Activated naive CD8-positive, alpha-beta T cell treated with anti-CD3 and anti-CD28 coated beads for 36 hours (primary cell): ENCODE measurements at regions not wholly inside any gene's neighbourhood (a gene's known extent, or its start where the extent isn't known, plus 50 kb on each side); places are given as distances from the start of the nearest gene placed in this dataset.

Source experiments
- DNase-seq: peaks from one replicate; pipeline ENCODE4 v3.0.0; 2021
- H3K27ac Mint-ChIP-seq: one replicate; pipeline ENCODE4 v1.8.0; 2022; ENCODE audit warnings: mild to moderate bottlenecking, moderate library complexity, mixed read lengths
- H3K27me3 Mint-ChIP-seq: one replicate; pipeline ENCODE4 v1.8.0; 2022; ENCODE audit warnings: mild to moderate bottlenecking, mixed read lengths
- H3K36me3 Mint-ChIP-seq: one replicate; pipeline ENCODE4 v1.8.0; 2021; ENCODE audit warnings: mild to moderate bottlenecking, mixed read lengths
- H3K4me1 Mint-ChIP-seq: one replicate; pipeline ENCODE4 v1.8.0; 2021; ENCODE audit warnings: mixed read lengths
- H3K4me3 Mint-ChIP-seq: one replicate; pipeline ENCODE4 v1.8.0; 2022; ENCODE audit warnings: mild to moderate bottlenecking, moderate library complexity, mixed read lengths
- H3K9me3 Mint-ChIP-seq: one replicate; pipeline ENCODE4 v1.8.0; 2022; ENCODE audit warnings: mixed read lengths

- Mint-ChIP-seq H3K4me1 (no peaks in the 10 kb centered on the region), H3K9me3 (no peaks in the 10 kb centered on the region), H3K4me3 (no peak overlapping the region), H3K36me3 (no peaks in the 10 kb centered on the region), H3K27me3 (no peaks in the 10 kb centered on the region), H3K27ac (no peak overlapping the region)
- no peak for DNase-seq
Measured at GRCh38 chr21:39060485-39061083, 122.7 kb downstream of the PSMG1 start.

GRCh38 chr21:39057121-39057520 is 126.1 kb downstream of the PSMG1 start:
- no peak for DNase-seq
- H3K27ac Mint-ChIP-seq, result no peak overlapping the region
- no peaks in the 10 kb centered on the region for H3K4me1 Mint-ChIP-seq
- H3K4me3 Mint-ChIP-seq, result no peak overlapping the region
- H3K36me3 Mint-ChIP-seq, result no peaks in the 10 kb centered on the region
- H3K27me3 Mint-ChIP-seq, result no peaks in the 10 kb centered on the region
- H3K9me3 Mint-ChIP-seq, result no peaks in the 10 kb centered on the region

GRCh38 chr21:39056636-39057035 is 126.6 kb downstream of the PSMG1 start:
- Mint-ChIP-seq H3K9me3 (no peaks in the 10 kb centered on the region), H3K4me1 (no peaks in the 10 kb centered on the region), H3K4me3 (no peak overlapping the region), H3K27me3 (no peaks in the 10 kb centered on the region), H3K36me3 (no peaks in the 10 kb centered on the region), H3K27ac (no peak overlapping the region)
- no peak for DNase-seq

GRCh38 chr21:39055167-39055767 is 128.0 kb downstream of the PSMG1 start:
- Mint-ChIP-seq H3K9me3 (no peaks in the 10 kb centered on the region), H3K27me3 (no peaks in the 10 kb centered on the region), H3K27ac (no peak overlapping the region), H3K4me1 (no peaks in the 10 kb centered on the region), H3K4me3 (no peak overlapping the region), H3K36me3 (no peaks in the 10 kb centered on the region)
- DNase-seq, result no peak

- Mint-ChIP-seq H3K27me3 (no peaks in the 10 kb centered on the region), H3K36me3 (no peaks in the 10 kb centered on the region), H3K27ac (no peak overlapping the region), H3K4me1 (no peaks in the 10 kb centered on the region), H3K9me3 (no peaks in the 10 kb centered on the region), H3K4me3 (no peak overlapping the region)
- no peak for DNase-seq
Measured at GRCh38 chr21:39054066-39054465, 129.2 kb downstream of the PSMG1 start.

DNA sequence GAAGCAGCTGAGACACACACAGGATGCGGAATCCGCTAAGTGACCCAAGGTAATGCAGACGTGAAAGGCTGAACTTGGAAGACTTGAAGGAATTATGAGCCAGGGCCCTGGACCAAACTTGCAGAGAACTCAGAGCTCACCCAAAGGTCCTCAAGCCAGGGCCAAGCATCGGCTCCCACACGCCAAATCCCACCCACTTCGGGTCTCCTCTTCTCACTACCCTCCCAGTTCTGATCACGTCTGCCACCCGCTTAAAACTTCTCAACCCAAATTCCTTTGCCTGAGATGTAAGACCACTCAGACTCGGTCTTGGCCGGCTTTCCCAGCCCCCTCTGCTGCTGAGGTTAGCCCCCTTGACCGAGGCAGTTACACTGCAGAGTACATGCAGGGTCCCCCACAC is 130.1 kb downstream of the PSMG1 start:
- Mint-ChIP-seq H3K27me3 (no peaks in the 10 kb centered on the region), H3K9me3 (no peaks in the 10 kb centered on the region), H3K4me3 (no peak overlapping the region), H3K36me3 (no peaks in the 10 kb centered on the region), H3K27ac (no peak overlapping the region), H3K4me1 (no peaks in the 10 kb centered on the region)
- DNase-seq, result no peak

DNA sequence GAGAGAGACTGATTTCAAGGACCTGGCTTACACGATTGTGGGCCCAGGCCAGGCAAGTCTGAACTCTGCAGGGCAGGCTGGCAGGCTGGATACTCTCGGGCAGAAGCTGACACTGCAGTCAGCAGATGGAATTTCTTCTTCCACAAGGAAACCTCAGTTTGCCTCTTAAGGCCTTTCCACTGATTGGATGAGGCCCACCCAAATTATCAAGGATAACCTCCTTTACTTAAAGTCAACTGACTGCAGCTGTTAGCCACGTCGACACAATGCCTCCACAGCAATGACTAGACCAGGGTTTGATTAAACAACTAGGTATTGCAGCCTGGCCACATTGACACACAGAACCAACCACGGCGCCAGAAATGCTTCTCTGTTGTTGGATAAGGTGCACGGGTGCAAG is 130.5 kb downstream of the PSMG1 start:
- H3K4me3 Mint-ChIP-seq, result no peak overlapping the region

GRCh38 chr21:39051588-39051949 is 131.7 kb downstream of the PSMG1 start:
- Mint-ChIP-seq H3K27ac (no peak overlapping the region), H3K36me3 (no peaks in the 10 kb centered on the region), H3K4me3 (no peak overlapping the region), H3K9me3 (no peaks in the 10 kb centered on the region), H3K4me1 (no peaks in the 10 kb centered on the region), H3K27me3 (no peaks in the 10 kb centered on the region)
- no peak for DNase-seq

More for the DNA sequence above, 130.5 kb downstream of the PSMG1 start:
- Mint-ChIP-seq H3K36me3 (no peaks in the 10 kb centered on the region), H3K27me3 (no peaks in the 10 kb centered on the region), H3K27ac (no peak overlapping the region), H3K4me1 (no peaks in the 10 kb centered on the region), H3K9me3 (no peaks in the 10 kb centered on the region)
- no peak for DNase-seq

- H3K36me3 Mint-ChIP-seq, result no peaks in the 10 kb centered on the region
- no peak overlapping the region for H3K4me3 Mint-ChIP-seq
- no peaks in the 10 kb centered on the region for H3K4me1 Mint-ChIP-seq
- no peak overlapping the region for H3K27ac Mint-ChIP-seq
- H3K27me3 Mint-ChIP-seq, result no peaks in the 10 kb centered on the region
- no peak for DNase-seq
- H3K9me3 Mint-ChIP-seq, result no peaks in the 10 kb centered on the region
Measured at GRCh38 chr21:39050841-39051587, 132.2 kb downstream of the PSMG1 start.

GRCh38 chr21:39048574-39048973 is 134.7 kb downstream of the PSMG1 start:
- H3K36me3 Mint-ChIP-seq, result no peaks in the 10 kb centered on the region
- DNase-seq, result no peak
- no peak overlapping the region for H3K27ac Mint-ChIP-seq
- no peaks in the 10 kb centered on the region for H3K9me3 Mint-ChIP-seq
- no peak overlapping the region for H3K4me3 Mint-ChIP-seq
- H3K4me1 Mint-ChIP-seq, result no peaks in the 10 kb centered on the region
- H3K27me3 Mint-ChIP-seq, result no peaks in the 10 kb centered on the region

DNA sequence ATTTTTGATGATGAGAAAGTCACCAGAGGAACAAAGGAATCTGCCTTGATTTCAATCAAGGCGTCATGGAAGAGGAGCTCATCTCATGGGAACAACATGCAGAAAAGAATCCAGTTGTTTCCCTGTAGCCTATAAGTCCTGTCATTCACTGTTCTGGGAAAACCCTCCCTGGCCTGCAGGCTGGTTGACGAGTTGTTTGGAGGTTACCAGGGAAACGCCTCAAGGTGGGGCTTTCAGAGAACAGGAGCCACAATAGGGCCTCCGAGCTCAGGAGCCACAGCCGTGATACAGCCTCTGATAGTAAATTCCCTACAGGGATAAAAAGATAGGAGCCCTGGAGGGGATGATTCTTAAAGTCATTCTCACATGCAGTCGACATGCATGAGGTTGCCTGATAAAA is 135.2 kb downstream of the PSMG1 start:
- Mint-ChIP-seq H3K9me3 (no peaks in the 10 kb centered on the region), H3K36me3 (no peaks in the 10 kb centered on the region), H3K27ac (no peak overlapping the region), H3K4me1 (no peaks in the 10 kb centered on the region), H3K27me3 (no peaks in the 10 kb centered on the region), H3K4me3 (no peak overlapping the region)
- DNase-seq, result no peak

GRCh38 chr21:39047046-39047445 is 136.2 kb downstream of the PSMG1 start:
- no peak for DNase-seq
- Mint-ChIP-seq H3K27ac (no peak overlapping the region), H3K4me3 (no peak overlapping the region), H3K4me1 (no peaks in the 10 kb centered on the region), H3K9me3 (no peaks in the 10 kb centered on the region), H3K27me3 (no peaks in the 10 kb centered on the region), H3K36me3 (no peaks in the 10 kb centered on the region)

GRCh38 chr21:39046236-39046916 is 136.9 kb downstream of the PSMG1 start:
- no peaks in the 10 kb centered on the region for H3K36me3 Mint-ChIP-seq
- H3K4me3 Mint-ChIP-seq, result no peak overlapping the region
- no peaks in the 10 kb centered on the region for H3K27me3 Mint-ChIP-seq
- H3K9me3 Mint-ChIP-seq, result no peaks in the 10 kb centered on the region
- H3K4me1 Mint-ChIP-seq, result no peaks in the 10 kb centered on the region
- DNase-seq, result no peak
- H3K27ac Mint-ChIP-seq, result no peak overlapping the region

DNA sequence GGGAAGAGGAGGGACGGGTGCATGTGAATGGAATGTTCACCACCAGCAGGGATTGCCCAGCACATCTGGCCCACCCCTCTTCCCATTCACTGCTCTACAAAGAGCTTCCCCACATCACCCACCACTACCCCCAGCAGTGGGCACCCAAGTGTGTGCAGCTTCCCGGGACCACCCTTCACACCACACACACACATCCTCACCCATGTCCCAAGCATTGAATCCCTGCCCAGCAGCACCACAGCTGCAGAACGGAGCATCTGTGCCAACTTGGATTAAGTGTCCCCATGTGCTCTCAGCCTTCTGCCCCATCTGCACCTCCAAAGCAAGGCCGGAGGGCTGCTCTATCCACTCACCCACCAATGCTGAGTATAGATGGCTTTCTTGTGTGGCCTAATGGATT is 141.4 kb downstream of the PSMG1 start:
- Mint-ChIP-seq H3K9me3 (no peaks in the 10 kb centered on the region), H3K27ac (no peak overlapping the region)

DNA sequence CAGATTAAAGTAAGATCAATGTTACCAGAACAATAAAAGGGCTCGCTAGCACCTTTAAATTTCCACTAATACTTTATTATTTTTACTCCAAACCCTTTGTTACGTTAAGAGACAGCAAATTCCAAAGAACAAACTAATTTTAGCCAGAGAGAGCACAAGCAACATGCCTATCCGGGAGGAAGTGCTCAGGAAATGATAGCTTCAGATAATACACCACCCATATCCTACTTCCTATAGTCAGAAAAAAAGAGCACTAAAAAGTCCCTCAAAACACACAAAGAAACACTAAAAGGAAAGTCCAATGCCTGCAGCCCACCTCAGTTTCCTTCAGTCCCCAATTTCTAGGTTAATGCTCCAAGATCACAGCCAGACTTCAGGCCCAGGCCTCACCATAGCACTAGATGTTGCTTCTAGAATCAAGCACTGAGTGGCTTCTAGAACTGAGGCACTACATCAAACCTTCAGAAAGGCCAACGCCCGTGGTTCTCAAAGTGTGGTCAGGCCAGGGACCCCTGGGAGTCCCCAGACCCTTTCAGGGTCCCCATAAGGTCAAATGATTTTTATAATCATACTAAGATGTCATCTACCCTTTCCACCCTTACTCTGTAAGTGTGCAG is 142.6 kb downstream of the PSMG1 start:
- no peak overlapping the region for H3K27ac Mint-ChIP-seq
- H3K27me3 Mint-ChIP-seq, result peaks cover under 1% of the 10 kb centered on the region
- no peak overlapping the region for H3K4me3 Mint-ChIP-seq
- no peaks in the 10 kb centered on the region for H3K9me3 Mint-ChIP-seq
- DNase-seq, result no peak
- peaks cover 2% of the 10 kb centered on the region for H3K4me1 Mint-ChIP-seq
- H3K36me3 Mint-ChIP-seq, result no peaks in the 10 kb centered on the region

More for the DNA sequence above, 141.4 kb downstream of the PSMG1 start:
- Mint-ChIP-seq H3K27me3 (no peaks in the 10 kb centered on the region), H3K4me3 (no peak overlapping the region), H3K36me3 (no peaks in the 10 kb centered on the region), H3K4me1 (peaks cover 2% of the 10 kb centered on the region)
- no peak for DNase-seq
